ENCODE measurements at regions not wholly inside any gene's neighbourhood (a gene's known extent, or its start where the extent isn't known, plus 50 kb on each side); places are given as distances from the start of the nearest gene placed in this dataset.

GRCh38 chr9:89882930-89883361 lies 278.1 kb downstream of the GADD45G start:
- Histone ChIP-seq H2BK5ac (ENCODE audit: low read depth, low read length) (peak overlapping the region; percentile 3; the same call in 1 of the 2 replicates), H4K20me1 (replicated peaks in 1 of 2; ENCODE audit: control insufficient read depth in 1 of 2, insufficient read depth in 2 of 2, low read length in 2 of 2) (peaks cover 0 to 21% of the 10 kb centered on the region in 2 experiments), H3K9ac (replicated peaks in 1 of 4; ENCODE audit: extremely low read depth in 1 of 4, low read depth in 3 of 4, low read length in 3 of 4) (no peak overlapping the region), H3K4me1 (replicated peaks in 1 of 4; ENCODE audit: control insufficient read depth in 3 of 4, insufficient read depth in 4 of 4, low read length in 3 of 4) (peaks cover 0 to 3% (median 0%) of the 10 kb centered on the region in 4 experiments; a peak in 1 of 7 replicates), H3K56ac (replicated peaks; ENCODE audit: insufficient read length, low read depth, low read length) (peak overlapping the region; percentile 100), H4K5ac (ENCODE audit: insufficient read length, low read depth, low read length) (no peak overlapping the region), H2AFZ (ENCODE audit: low read length) (no peak overlapping the region), H3K4me2 (ENCODE audit: insufficient read depth in 1 of 2, low read depth in 2 of 2, low read length in 2 of 2) (no peak overlapping the region), H2AK5ac (ENCODE audit: low read depth, low read length) (peak overlapping the region; percentile 98), H3K79me2 (ENCODE audit: control insufficient read depth in 1 of 2, insufficient read depth in 2 of 2, low read length in 2 of 2) (no peaks in the 10 kb centered on the region), H3K27me3 (replicated peaks in 1 of 4; ENCODE audit: control insufficient read depth in 3 of 4, extremely low read depth in 1 of 4, insufficient read depth in 3 of 4, low read length in 3 of 4) (no peaks in the 10 kb centered on the region), H3K14ac (ENCODE audit: insufficient read length) (no peak overlapping the region), H3K4me3 (ENCODE audit: extremely low read depth in 1 of 4, insufficient read depth in 2 of 4, low read depth in 3 of 4, low read length in 4 of 4) (no peak overlapping the region), H3K18ac (ENCODE audit: extremely low read depth, low read length) (no peak overlapping the region), H2BK20ac (ENCODE audit: low read length) (no peak overlapping the region), H3K4ac (replicated peaks; ENCODE audit: insufficient read length, low read depth, low read length) (peak overlapping the region; percentile 95), H3K23ac (ENCODE audit: insufficient read length) (no peak overlapping the region), H2BK12ac (ENCODE audit: low read depth, low read length) (peak overlapping the region; percentile 12; the same call in 1 of the 2 replicates), H3K79me1 (ENCODE audit: low read depth, low read length) (peaks cover 3% of the 10 kb centered on the region; the same call in 1 of the 2 replicates), H3K9me3 (ENCODE audit: insufficient read depth in 2 of 2, low read depth in 1 of 2, low read length in 1 of 2) (no peaks in the 10 kb centered on the region), H4K91ac (replicated peaks; ENCODE audit: insufficient read length, low read length) (peak overlapping the region; percentile 59), H3K23me2 (ENCODE audit: low read depth, low read length) (peaks cover 21% of the 10 kb centered on the region; the same call in 1 of the 2 replicates), H2BK15ac (ENCODE audit: low read length) (no peak overlapping the region), H3K27ac (ENCODE audit: low read depth, low read length) (no peak overlapping the region), H4K8ac (ENCODE audit: extremely low read depth, insufficient read depth, low read length) (no peak overlapping the region; the same call in 1 of the 2 replicates), H2BK120ac (replicated peaks; ENCODE audit: low read depth, low read length) (no peak overlapping the region), H3K36me3 (ENCODE audit: control insufficient read depth in 2 of 4, insufficient read depth in 4 of 4, low read length in 3 of 4) (no peaks in the 10 kb centered on the region; a peak in 1 of 8 replicates)
- TF ChIP-seq KDM4A (IDR thresholded peaks at IDR 0.05; ENCODE audit: low read depth, low read length, severe bottlenecking) (no peak), SUZ12 (IDR thresholded peaks at IDR 0.05; ENCODE audit: low read length) (no peak), CEBPB (IDR thresholded peaks at IDR 0.05; ENCODE audit: low read depth, low read length) (no peak)
- TF ChIP-seq, protein P1, sequence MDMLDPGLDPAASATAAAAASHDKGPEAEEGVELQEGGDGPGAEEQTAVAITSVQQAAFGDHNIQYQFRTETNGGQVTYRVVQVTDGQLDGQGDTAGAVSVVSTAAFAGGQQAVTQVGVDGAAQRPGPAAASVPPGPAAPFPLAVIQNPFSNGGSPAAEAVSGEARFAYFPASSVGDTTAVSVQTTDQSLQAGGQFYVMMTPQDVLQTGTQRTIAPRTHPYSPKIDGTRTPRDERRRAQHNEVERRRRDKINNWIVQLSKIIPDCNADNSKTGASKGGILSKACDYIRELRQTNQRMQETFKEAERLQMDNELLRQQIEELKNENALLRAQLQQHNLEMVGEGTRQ (IDR thresholded peaks at IDR 0.05; ENCODE audit: low read length), result no peak
- DNase-seq (ENCODE audit: low read depth in 1 of 2, low spot score in 2 of 2) (peak in 1 of 2 experiments; percentile 26), FAIRE-seq (no peak)
- CTCF ChIA-PET (ENCODE audit: partially characterized antibody), result no interaction called here
- POLR2A ChIA-PET (ENCODE audit: partially characterized antibody), result no interaction called here
- 97% methylated on average over 7 of the region's 7 CpGs; no CpG with 5 or more reads in 1 of the 2 experiments for WGBS, 2 experiments (ENCODE audit: extremely low coverage in 1 of 2, insufficient coverage in 1 of 2, insufficient read length in 1 of 2, insufficient replicate concordance in 2 of 2, low coverage in 1 of 2, low lambda C conversion rate in 2 of 2, missing lambda C conversion rate in 1 of 2)

All from H1 (cell line).